GM12873 (cell line): ENCODE measurements at regions not wholly inside any gene's neighbourhood (a gene's known extent, or its start where the extent isn't known, plus 50 kb on each side); places are given as distances from the start of the nearest gene placed in this dataset.

Source experiments
- TF ChIP-seq, protein P1 (sequence below): IDR thresholded peaks from 2 replicates; pipeline ENCODE4 v1.5.1; 2012; ENCODE audit warnings: low read depth, mild to moderate bottlenecking, moderate library complexity, low read length, control low read depth; ENCODE audit not compliant: insufficient read depth; ENCODE audit errors: missing control alignments

DNA sequence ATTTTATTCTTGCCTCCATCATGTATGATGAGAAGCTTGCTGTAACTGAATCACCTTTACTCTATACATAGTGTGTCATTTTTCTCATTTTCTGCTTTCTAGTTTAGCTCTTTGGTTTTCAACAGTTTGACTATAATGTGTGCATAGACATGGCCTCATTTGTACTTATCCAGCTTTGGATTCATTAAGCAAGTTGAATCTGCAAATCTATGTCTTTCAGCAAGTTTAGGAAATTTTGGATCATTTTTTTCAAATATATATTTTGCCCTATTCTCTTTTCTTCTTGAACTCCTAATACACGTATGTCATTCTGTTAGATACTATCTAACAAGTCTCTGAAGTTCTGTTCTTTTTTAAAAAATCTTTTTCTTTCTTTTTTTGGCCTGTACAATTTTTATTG lies 57.8 kb downstream of the PRLHR start:
- TF ChIP-seq, protein P1, sequence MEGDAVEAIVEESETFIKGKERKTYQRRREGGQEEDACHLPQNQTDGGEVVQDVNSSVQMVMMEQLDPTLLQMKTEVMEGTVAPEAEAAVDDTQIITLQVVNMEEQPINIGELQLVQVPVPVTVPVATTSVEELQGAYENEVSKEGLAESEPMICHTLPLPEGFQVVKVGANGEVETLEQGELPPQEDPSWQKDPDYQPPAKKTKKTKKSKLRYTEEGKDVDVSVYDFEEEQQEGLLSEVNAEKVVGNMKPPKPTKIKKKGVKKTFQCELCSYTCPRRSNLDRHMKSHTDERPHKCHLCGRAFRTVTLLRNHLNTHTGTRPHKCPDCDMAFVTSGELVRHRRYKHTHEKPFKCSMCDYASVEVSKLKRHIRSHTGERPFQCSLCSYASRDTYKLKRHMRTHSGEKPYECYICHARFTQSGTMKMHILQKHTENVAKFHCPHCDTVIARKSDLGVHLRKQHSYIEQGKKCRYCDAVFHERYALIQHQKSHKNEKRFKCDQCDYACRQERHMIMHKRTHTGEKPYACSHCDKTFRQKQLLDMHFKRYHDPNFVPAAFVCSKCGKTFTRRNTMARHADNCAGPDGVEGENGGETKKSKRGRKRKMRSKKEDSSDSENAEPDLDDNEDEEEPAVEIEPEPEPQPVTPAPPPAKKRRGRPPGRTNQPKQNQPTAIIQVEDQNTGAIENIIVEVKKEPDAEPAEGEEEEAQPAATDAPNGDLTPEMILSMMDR = no peak

DNA sequence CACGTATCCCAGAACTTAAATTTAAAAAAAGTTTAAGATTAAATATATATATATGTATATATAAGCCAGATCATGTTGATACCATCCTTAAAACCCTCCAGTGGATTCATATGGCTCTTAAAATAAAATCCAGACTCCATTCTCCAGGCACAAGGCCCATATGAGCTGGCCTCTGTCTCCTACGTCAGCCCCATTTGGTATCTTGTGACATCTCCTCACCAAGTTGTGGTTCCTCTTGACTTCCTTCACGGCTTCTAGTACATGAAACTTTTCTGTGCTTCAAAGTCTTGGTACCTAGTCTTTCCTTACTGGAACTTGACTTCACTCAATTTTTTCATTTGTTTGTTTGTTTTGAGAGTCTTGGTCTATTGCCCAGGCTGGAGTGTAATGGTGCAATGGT lies 61.3 kb downstream of the PRLHR start:
- TF ChIP-seq, protein P1 = no peak

DNA sequence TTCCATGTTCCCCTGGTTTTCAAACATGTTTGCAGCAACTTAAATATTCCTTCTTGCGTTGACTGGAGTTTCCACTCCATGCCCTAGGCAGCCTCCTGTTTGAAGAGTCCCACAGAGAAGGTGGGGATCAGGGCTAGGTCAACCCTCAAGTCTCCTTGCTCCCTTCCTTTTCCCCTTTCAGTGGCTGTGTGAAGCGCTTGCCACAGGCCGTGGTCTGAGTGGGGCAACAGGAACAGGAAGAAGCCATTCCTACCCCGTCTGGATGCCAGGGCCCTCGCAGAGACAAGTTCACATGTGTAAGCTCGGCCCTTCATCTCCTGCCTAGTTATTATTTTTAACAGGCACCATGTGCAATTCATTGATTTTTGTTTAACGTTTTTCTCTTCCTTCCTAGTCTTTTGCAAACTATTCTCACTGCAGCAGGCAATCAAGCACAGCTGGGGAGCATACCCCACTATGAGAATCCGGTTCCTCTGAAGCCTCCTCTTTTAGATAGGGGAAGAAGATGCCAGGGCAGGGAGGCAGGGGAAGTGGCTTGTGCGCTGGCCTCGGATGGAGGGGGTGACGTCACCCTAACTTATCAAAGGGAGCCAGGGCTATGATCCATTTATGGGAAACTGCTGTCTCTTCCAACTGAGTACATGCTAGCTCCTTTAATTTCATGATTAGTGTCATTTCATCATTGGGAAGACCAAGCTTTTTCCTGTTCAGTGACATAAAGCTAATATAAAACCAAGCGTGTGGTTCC lies 64.2 kb downstream of the PRLHR start:
- TF ChIP-seq, protein P1 = no peak

DNA sequence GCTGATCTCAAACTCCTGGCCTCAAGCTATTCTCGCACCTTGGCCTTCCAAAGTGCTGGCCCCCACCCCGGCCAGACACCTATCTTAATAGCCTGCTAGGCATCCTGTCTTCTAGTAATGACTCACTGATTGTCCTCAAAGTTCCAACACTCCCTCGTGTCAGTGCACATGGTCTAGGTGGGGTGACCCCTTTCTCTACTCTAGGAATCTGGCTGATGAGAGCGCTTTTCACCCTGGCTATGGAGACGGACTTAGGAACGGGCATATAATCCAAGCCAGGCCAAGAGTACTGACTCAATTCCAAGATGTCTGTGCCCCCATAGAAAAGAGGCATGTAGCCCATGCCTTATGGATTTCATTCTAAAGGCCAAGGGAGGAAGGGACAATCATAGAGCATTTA lies 67.0 kb downstream of the PRLHR start:
- TF ChIP-seq, protein P1 = no peak

DNA sequence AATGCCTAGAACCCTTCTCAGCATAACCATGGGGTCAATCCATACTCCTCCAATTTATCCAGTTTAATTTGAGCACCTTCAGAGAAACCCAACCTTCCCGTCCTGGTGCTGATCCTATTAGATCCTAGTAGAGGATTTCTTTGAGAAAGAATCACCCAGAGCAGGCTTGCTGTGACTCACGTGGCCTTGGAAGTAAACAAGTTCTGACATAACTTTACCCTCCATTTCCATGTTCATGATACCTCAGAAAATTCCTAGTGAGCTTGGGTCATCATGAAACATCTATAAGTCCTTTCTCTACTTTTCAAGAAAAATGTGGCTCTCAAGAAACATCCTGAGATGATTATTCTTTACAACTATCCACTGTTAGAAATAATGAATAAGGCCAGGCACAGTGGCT lies 71.7 kb downstream of the PRLHR start:
- TF ChIP-seq, protein P1 = no peak

DNA sequence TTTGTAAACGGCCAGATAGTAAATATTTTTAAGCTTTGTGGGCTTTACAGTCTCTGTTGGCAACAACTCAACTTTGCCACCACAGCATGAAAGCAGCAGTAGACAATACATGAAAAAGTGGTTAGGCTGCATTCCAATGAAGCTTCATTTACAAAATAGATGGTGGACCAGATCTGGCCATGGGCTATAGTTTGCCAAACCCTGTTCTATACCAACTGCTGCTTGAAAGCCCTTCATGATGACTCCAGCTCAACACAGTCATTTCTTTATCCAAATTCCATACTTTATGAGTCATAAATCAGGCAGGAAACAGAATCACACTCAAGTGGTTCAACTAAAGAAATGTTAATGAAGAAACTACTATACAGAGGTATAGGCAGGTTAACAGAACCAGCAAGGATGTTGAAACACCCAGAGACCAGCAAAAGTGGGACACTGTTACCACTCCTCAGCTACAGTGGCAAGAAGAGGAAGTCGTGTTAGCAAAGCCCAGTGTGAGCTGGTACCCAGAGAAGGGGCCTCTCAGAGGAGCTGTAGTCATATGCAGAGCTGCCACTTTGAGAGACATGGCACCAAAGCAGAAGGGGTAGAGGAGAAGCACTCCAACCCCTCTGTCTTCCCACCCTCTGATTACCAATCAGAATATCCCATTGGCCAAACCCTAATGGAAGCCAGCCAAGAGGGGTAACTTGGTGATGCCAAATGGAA lies 72.5 kb downstream of the PRLHR start:
- TF ChIP-seq, protein P1 = no peak

DNA sequence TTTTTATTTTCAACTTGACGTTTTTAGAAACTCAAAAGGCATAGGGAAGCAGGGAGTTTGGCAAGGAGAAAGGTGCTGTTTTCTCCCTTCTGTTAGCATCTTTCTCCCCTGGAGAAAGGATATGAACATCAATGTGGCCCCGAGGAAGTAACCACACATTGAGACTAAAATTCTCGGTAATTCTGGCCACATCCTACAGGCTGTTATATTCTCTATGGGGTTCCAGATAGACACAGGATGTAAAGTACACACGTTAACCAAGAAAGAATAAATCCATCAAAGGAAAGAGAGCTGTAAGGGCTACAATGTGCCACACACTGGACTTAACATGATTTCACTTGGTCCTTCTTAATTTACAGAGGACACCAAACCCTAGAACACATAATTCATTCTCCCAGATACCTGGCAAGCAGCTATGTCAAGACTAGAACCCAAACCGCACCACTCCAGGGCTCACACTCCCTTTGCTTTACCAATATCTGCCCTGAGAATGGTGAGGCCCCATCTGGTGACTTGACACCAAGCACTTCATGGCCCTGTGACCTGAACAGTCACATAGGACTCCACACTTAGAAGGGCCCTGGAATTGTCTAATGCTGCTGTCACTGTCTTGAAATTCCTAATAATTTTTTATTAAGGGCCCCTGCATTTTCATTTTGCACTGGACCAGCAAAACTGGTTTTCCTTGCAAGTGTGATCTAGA lies 73.9 kb downstream of the PRLHR start:
- TF ChIP-seq, protein P1 = no peak
